DND-41 (cell line): ENCODE measurements at regions not wholly inside any gene's neighbourhood (a gene's known extent, or its start where the extent isn't known, plus 50 kb on each side); places are given as distances from the start of the nearest gene placed in this dataset.

ENCODE experiments used
- ATAC-seq: fragments of 200-7000 bp; cut with Tn5 transposase; 3 replicates; pipeline ENCODE4 v1.9.1; 2021; ENCODE audit warnings: low read depth; ENCODE audit not compliant: insufficient read depth
- DNase-seq: peaks from one replicate; pipeline ENCODE4 v3.0.0-alpha.2; 2020
- H2AFZ ChIP-seq: 2 replicates; pipeline ENCODE4 v1.6.0; 2012; ENCODE audit warnings: low read depth, low read length
- H3K27ac ChIP-seq: 2 replicates; pipeline ENCODE4 v1.5.1; 2012; ENCODE audit warnings: low read length, inconsistent platforms
- H3K27me3 ChIP-seq: fragments of 200-600 bp; sonication (generic); 2 replicates; pipeline ENCODE4 v1.6.0; 2012; ENCODE audit warnings: low read length, mild to moderate bottlenecking, inconsistent platforms; ENCODE audit not compliant: insufficient read depth, poor library complexity
- H3K36me3 ChIP-seq: 2 replicates; pipeline ENCODE4 v1.5.1; 2012; ENCODE audit warnings: low read length, inconsistent platforms; ENCODE audit not compliant: insufficient read depth
- H3K4me1 ChIP-seq: 2 replicates; pipeline ENCODE4 v1.5.1; 2012; ENCODE audit warnings: mild to moderate bottlenecking, low read length; ENCODE audit not compliant: insufficient read depth
- H3K4me2 ChIP-seq: 2 replicates; pipeline ENCODE4 v1.6.0; 2012; ENCODE audit warnings: mild to moderate bottlenecking, moderate library complexity, low read length, inconsistent platforms; ENCODE audit not compliant: insufficient read depth
- H3K4me3 ChIP-seq, 2 experiments: fragments of 200-600 bp in 1 of 2; shearing (Covaris generic) in 1 of 2; 2 replicates each; pipeline ENCODE4 v1.5.1; 2012 to 2016; ENCODE audit warnings: inconsistent platforms in 2 of 2, low read length in 2 of 2, mild to moderate bottlenecking in 2 of 2, low read depth in 1 of 2, moderate library complexity in 1 of 2
- H3K79me2 ChIP-seq: 2 replicates; pipeline ENCODE4 v1.6.0; 2012; ENCODE audit warnings: low read length, inconsistent platforms; ENCODE audit not compliant: insufficient read depth
- H3K9ac ChIP-seq: 2 replicates; pipeline ENCODE4 v1.6.0; 2012; ENCODE audit warnings: low read depth, mild to moderate bottlenecking, inconsistent platforms, low read length, moderate library complexity
- H3K9me3 ChIP-seq: 2 replicates; pipeline ENCODE4 v1.5.1; 2012; ENCODE audit warnings: low read length, moderate library complexity, mild to moderate bottlenecking, inconsistent platforms; ENCODE audit not compliant: insufficient read depth, severe bottlenecking
- H4K20me1 ChIP-seq: 2 replicates; pipeline ENCODE4 v1.6.0; 2012; ENCODE audit warnings: low read length; ENCODE audit not compliant: insufficient read depth
- EZH2 ChIP-seq: IDR thresholded peaks from 3 replicates; pipeline ENCODE4 v1.6.1; 2012; ENCODE audit warnings: borderline replicate concordance, low read depth, mild to moderate bottlenecking, moderate library complexity, low read length, inconsistent platforms; ENCODE audit not compliant: severe bottlenecking
- TF ChIP-seq, protein P1 (sequence below): IDR thresholded peaks from 2 replicates; pipeline ENCODE4 v1.5.1; 2012; ENCODE audit warnings: borderline replicate concordance, low read length, moderate library complexity, mild to moderate bottlenecking; ENCODE audit not compliant: poor library complexity, severe bottlenecking; ENCODE audit errors: extremely low read depth

- no peaks in the 10 kb centered on the region for H4K20me1 ChIP-seq
- DNase-seq: no peak
- no peaks in the 10 kb centered on the region for H3K9me3 ChIP-seq
- TF ChIP-seq, protein P1, sequence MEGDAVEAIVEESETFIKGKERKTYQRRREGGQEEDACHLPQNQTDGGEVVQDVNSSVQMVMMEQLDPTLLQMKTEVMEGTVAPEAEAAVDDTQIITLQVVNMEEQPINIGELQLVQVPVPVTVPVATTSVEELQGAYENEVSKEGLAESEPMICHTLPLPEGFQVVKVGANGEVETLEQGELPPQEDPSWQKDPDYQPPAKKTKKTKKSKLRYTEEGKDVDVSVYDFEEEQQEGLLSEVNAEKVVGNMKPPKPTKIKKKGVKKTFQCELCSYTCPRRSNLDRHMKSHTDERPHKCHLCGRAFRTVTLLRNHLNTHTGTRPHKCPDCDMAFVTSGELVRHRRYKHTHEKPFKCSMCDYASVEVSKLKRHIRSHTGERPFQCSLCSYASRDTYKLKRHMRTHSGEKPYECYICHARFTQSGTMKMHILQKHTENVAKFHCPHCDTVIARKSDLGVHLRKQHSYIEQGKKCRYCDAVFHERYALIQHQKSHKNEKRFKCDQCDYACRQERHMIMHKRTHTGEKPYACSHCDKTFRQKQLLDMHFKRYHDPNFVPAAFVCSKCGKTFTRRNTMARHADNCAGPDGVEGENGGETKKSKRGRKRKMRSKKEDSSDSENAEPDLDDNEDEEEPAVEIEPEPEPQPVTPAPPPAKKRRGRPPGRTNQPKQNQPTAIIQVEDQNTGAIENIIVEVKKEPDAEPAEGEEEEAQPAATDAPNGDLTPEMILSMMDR: no peak
- TF ChIP-seq EZH2: no peak
- no peak for ATAC-seq
- H3K4me3 ChIP-seq: no peak overlapping the region
- H3K79me2 ChIP-seq: no peaks in the 10 kb centered on the region
- no peak overlapping the region for H3K4me2 ChIP-seq
- H3K9ac ChIP-seq: no peak overlapping the region
- H2AFZ ChIP-seq: no peak overlapping the region
- no peaks in the 10 kb centered on the region for H3K4me1 ChIP-seq
- no peak overlapping the region for H3K27ac ChIP-seq
- H3K27me3 ChIP-seq: no peaks in the 10 kb centered on the region
- H3K36me3 ChIP-seq: no peaks in the 10 kb centered on the region
These were observed 177.2 kb upstream of the TLE3 start for GRCh38 chr15:70274908-70275307.

DNA sequence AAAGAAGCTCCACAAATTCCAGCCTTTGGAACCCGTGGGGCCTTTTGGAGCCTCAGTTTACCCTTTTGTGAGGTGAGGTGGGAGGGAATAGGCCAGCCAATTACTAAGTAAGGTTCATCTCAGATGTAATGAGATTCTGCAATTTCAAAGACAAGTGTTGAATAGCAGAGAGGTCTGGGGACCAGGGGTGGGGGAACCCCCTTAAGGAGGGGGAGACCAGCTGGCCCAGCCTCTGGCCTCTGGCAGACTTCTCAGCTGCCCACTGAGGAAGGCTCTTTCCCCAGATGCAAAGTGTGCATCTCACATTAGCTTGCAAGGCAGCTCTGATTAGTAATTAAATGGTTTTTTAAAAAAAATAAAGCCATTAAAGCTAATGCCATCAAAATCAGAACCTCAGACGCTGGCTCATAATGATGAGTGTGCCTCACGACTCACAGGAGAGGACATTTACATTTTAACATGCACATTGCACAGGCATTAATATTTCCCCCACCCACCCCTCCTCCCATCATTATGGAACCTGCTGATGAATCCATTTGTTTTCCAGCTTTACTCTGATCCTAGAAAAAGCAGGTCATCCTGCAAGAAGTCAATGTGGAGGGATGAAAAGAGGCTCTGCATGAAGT, 176.7 kb upstream of the TLE3 start:
- Histone ChIP-seq H3K9ac (no peak overlapping the region), H3K4me1 (no peaks in the 10 kb centered on the region), H2AFZ (no peak overlapping the region), H3K27ac (no peak overlapping the region), H4K20me1 (no peaks in the 10 kb centered on the region), H3K9me3 (no peaks in the 10 kb centered on the region), H3K4me2 (no peak overlapping the region), H3K79me2 (no peaks in the 10 kb centered on the region), H3K4me3 (no peak overlapping the region), H3K27me3 (no peaks in the 10 kb centered on the region), H3K36me3 (no peaks in the 10 kb centered on the region)
- no peak for DNase-seq
- no peak for ATAC-seq
- TF ChIP-seq EZH2: no peak
- TF ChIP-seq, protein P1: no peak

- no peak for DNase-seq
- Histone ChIP-seq H3K27ac (no peak overlapping the region), H3K79me2 (no peaks in the 10 kb centered on the region), H3K9ac (no peak overlapping the region), H4K20me1 (no peaks in the 10 kb centered on the region), H3K9me3 (no peaks in the 10 kb centered on the region), H3K27me3 (no peaks in the 10 kb centered on the region), H2AFZ (no peak overlapping the region), H3K4me3 (no peak overlapping the region), H3K36me3 (no peaks in the 10 kb centered on the region), H3K4me1 (no peaks in the 10 kb centered on the region), H3K4me2 (no peak overlapping the region)
- ATAC-seq: no peak
- TF ChIP-seq EZH2: no peak
- TF ChIP-seq, protein P1: no peak
These were observed 176.1 kb upstream of the TLE3 start for GRCh38 chr15:70273808-70274207.
